ENCODE measurements at regions not wholly inside any gene's neighbourhood (a gene's known extent, or its start where the extent isn't known, plus 50 kb on each side); places are given as distances from the start of the nearest gene placed in this dataset.
"Not testable (repeated sequence)": the region's sequence is repeated elsewhere in the genome, so short reads cannot be mapped to it uniquely, and the experiment has no call there.

DNA sequence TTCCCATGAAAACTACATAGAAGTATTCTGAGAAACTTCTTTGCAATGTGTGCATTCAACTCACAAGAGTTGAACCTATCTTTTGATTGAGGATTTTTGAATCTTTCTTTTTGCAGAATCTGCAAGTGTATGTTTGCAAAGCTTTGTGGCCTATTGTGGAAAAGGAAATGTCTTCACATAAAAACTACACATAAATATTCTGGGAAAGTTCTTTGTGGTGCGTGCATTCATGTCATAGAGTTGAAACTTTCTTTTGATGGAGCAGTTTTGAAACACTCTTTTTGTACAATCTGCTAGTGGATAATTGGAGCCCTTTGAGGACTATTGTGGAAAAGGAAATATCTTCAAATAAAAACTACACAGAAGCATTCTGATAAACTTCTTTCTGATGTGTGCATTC is 4157.7 kb upstream of the OR11H1 start:
- TF ChIP-seq, protein P1, sequence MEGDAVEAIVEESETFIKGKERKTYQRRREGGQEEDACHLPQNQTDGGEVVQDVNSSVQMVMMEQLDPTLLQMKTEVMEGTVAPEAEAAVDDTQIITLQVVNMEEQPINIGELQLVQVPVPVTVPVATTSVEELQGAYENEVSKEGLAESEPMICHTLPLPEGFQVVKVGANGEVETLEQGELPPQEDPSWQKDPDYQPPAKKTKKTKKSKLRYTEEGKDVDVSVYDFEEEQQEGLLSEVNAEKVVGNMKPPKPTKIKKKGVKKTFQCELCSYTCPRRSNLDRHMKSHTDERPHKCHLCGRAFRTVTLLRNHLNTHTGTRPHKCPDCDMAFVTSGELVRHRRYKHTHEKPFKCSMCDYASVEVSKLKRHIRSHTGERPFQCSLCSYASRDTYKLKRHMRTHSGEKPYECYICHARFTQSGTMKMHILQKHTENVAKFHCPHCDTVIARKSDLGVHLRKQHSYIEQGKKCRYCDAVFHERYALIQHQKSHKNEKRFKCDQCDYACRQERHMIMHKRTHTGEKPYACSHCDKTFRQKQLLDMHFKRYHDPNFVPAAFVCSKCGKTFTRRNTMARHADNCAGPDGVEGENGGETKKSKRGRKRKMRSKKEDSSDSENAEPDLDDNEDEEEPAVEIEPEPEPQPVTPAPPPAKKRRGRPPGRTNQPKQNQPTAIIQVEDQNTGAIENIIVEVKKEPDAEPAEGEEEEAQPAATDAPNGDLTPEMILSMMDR (IDR thresholded peaks at IDR 0.05; ENCODE audit: insufficient read depth, low read length): not testable (repeated sequence)
- not testable (repeated sequence) for TF ChIP-seq GABPA, POLR2AphosphoS5 (IDR thresholded peaks at IDR 0.05; ENCODE audit: low read depth)
- TF ChIP-seq, protein P2, sequence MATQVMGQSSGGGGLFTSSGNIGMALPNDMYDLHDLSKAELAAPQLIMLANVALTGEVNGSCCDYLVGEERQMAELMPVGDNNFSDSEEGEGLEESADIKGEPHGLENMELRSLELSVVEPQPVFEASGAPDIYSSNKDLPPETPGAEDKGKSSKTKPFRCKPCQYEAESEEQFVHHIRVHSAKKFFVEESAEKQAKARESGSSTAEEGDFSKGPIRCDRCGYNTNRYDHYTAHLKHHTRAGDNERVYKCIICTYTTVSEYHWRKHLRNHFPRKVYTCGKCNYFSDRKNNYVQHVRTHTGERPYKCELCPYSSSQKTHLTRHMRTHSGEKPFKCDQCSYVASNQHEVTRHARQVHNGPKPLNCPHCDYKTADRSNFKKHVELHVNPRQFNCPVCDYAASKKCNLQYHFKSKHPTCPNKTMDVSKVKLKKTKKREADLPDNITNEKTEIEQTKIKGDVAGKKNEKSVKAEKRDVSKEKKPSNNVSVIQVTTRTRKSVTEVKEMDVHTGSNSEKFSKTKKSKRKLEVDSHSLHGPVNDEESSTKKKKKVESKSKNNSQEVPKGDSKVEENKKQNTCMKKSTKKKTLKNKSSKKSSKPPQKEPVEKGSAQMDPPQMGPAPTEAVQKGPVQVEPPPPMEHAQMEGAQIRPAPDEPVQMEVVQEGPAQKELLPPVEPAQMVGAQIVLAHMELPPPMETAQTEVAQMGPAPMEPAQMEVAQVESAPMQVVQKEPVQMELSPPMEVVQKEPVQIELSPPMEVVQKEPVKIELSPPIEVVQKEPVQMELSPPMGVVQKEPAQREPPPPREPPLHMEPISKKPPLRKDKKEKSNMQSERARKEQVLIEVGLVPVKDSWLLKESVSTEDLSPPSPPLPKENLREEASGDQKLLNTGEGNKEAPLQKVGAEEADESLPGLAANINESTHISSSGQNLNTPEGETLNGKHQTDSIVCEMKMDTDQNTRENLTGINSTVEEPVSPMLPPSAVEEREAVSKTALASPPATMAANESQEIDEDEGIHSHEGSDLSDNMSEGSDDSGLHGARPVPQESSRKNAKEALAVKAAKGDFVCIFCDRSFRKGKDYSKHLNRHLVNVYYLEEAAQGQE (IDR thresholded peaks at IDR 0.05; ENCODE audit: insufficient replicate concordance, low read depth): not testable (repeated sequence)

Data from HL-60 (cell line).